Smooth muscle cell (in vitro differentiated cells): ENCODE measurements at regions not wholly inside any gene's neighbourhood (a gene's known extent, or its start where the extent isn't known, plus 50 kb on each side); places are given as distances from the start of the nearest gene placed in this dataset.

Source experiments
- DNase-seq: peaks from one replicate; lab custom pipeline; 2025; ENCODE audit not compliant: unreplicated experiment; lab: John Stamatoyannopoulos, UW
- H2AFZ ChIP-seq: fragments of 200-600 bp; sonication (generic); 2 replicates; pipeline ENCODE4 v1.6.0; 2016; ENCODE audit warnings: antibody characterized with exemption, low read depth, mild to moderate bottlenecking
- H3F3A ChIP-seq: fragments of 200-600 bp; sonication (generic); 2 replicates; pipeline ENCODE4 v1.6.0; 2017; ENCODE audit warnings: antibody characterized with exemption, low read depth
- H3K27ac ChIP-seq: fragments of 200-600 bp; sonication (generic); 2 replicates; pipeline ENCODE4 v1.5.1; 2016; ENCODE audit warnings: low read depth, mild to moderate bottlenecking
- H3K27me3 ChIP-seq: fragments of 200-600 bp; sonication (generic); 2 replicates; pipeline ENCODE4 v1.6.1; 2016; ENCODE audit warnings: low read depth, mild to moderate bottlenecking
- H3K36me3 ChIP-seq: fragments of 200-600 bp; sonication (generic); 2 replicates; pipeline ENCODE4 v1.5.1; 2016; ENCODE audit warnings: low read depth
- H3K4me1 ChIP-seq: fragments of 200-600 bp; sonication (generic); 2 replicates; pipeline ENCODE4 v1.5.1; 2016; ENCODE audit warnings: low read depth
- H3K4me2 ChIP-seq: fragments of 200-600 bp; sonication (generic); 2 replicates; pipeline ENCODE4 v1.6.0; 2016; ENCODE audit warnings: mild to moderate bottlenecking
- H3K4me3 ChIP-seq: fragments of 200-600 bp; sonication (generic); 2 replicates; pipeline ENCODE4 v1.5.1; 2016; ENCODE audit warnings: mild to moderate bottlenecking
- H3K79me2 ChIP-seq: fragments of 200-600 bp; sonication (generic); 2 replicates; pipeline ENCODE4 v1.6.0; 2016; ENCODE audit warnings: low read depth, mild to moderate bottlenecking
- H3K9ac ChIP-seq: fragments of 200-600 bp; sonication (generic); 2 replicates; pipeline ENCODE4 v1.6.0; 2016; ENCODE audit warnings: low read depth
- H3K9me3 ChIP-seq: fragments of 200-600 bp; sonication (generic); replicated peaks from 2 replicates; pipeline ENCODE4 v1.5.1; 2016; ENCODE audit warnings: low read depth
- H4K20me1 ChIP-seq: fragments of 200-600 bp; sonication (generic); 2 replicates; pipeline ENCODE4 v1.6.0; 2016; ENCODE audit warnings: low read depth
- WGBS: methylation state at CpG from one replicate; pipeline ENCODE4 v1.1.7; 2016; ENCODE audit warnings: low lambda C conversion rate; 5-methylcytosine and 5-hydroxymethylcytosine counted together
- TF ChIP-seq, protein P1 (sequence below): fragments of 200-600 bp; sonication (generic); IDR thresholded peaks from 2 replicates; pipeline ENCODE4 v1.5.1; 2017; ENCODE audit warnings: borderline replicate concordance, mild to moderate bottlenecking, antibody characterized with exemption; ENCODE audit not compliant: insufficient read depth, poor library complexity, severe bottlenecking

- Histone ChIP-seq H3K36me3 (no peaks in the 10 kb centered on the region), H3K9ac (no peak overlapping the region), H3K27ac (no peak overlapping the region), H2AFZ (no peak overlapping the region), H3K79me2 (no peaks in the 10 kb centered on the region), H3K4me2 (peak overlapping the region; percentile 23), H3K27me3 (no peaks in the 10 kb centered on the region), H3F3A (no peaks in the 10 kb centered on the region), H3K4me3 (no peak overlapping the region), H4K20me1 (no peaks in the 10 kb centered on the region), H3K4me1 (no peaks in the 10 kb centered on the region), H3K9me3 (no peaks in the 10 kb centered on the region)
- DNase-seq, result no peak
- 47% methylated on average over 2 of the region's 2 CpGs for whole genome bisulfite sequencing
- TF ChIP-seq, protein P1, sequence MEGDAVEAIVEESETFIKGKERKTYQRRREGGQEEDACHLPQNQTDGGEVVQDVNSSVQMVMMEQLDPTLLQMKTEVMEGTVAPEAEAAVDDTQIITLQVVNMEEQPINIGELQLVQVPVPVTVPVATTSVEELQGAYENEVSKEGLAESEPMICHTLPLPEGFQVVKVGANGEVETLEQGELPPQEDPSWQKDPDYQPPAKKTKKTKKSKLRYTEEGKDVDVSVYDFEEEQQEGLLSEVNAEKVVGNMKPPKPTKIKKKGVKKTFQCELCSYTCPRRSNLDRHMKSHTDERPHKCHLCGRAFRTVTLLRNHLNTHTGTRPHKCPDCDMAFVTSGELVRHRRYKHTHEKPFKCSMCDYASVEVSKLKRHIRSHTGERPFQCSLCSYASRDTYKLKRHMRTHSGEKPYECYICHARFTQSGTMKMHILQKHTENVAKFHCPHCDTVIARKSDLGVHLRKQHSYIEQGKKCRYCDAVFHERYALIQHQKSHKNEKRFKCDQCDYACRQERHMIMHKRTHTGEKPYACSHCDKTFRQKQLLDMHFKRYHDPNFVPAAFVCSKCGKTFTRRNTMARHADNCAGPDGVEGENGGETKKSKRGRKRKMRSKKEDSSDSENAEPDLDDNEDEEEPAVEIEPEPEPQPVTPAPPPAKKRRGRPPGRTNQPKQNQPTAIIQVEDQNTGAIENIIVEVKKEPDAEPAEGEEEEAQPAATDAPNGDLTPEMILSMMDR, result no peak
These were observed 174.3 kb upstream of the NRSN1 start for GRCh38 chr6:23951691-23952090.

DNA sequence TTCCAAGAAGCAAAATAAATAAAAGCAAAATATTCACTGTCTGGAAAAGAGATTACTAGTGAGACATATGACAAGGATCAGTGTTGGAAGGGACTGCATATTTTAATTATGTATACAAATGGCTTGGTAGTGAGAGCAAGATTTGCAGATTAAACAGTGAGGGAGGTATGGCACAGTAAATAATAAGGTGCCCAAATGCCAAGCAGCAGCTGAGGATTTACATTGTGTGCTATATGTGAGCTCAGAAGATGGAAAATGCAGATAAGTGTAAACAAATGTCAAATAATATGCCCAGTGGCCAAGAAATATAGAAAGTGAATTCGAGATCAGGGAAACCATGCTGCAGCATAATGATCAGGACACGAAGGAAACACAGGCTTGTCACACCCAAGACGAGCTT is 173.8 kb upstream of the NRSN1 start:
- TF ChIP-seq, protein P1, result no peak
- no peaks in the 10 kb centered on the region for H3F3A ChIP-seq
- no peaks in the 10 kb centered on the region for H4K20me1 ChIP-seq
- WGBS, result 82% methylated on average over 3 of the region's 3 CpGs
- H3K27me3 ChIP-seq, result no peaks in the 10 kb centered on the region
- no peak overlapping the region for H2AFZ ChIP-seq
- no peaks in the 10 kb centered on the region for H3K79me2 ChIP-seq
- H3K4me1 ChIP-seq, result no peaks in the 10 kb centered on the region
- H3K9ac ChIP-seq, result no peak overlapping the region
- no peaks in the 10 kb centered on the region for H3K36me3 ChIP-seq
- DNase-seq, result no peak
- H3K27ac ChIP-seq, result no peak overlapping the region
- H3K9me3 ChIP-seq, result no peaks in the 10 kb centered on the region
- H3K4me2 ChIP-seq, result no peak overlapping the region
- H3K4me3 ChIP-seq, result no peak overlapping the region

DNA sequence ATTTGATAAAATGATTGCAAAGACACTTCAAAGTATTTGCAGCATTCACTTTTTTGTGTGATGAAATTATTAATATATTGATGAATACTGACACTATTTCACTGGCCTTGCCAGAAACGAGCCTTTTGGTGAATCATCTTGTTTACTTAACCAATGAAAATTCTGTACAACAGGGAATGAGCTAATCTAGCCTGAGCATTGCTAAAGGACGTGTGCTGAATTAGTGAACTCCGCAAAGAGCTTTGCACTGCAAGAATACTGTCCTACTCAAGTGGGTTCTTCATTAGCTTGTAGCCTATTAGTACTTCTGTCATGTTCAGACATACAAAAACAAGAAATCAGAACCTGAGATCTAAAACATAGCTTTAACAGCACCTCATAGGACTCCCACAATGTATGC is 172.0 kb upstream of the NRSN1 start:
- H3K79me2 ChIP-seq, result no peaks in the 10 kb centered on the region
- DNase-seq, result no peak
- H3K4me2 ChIP-seq, result no peak overlapping the region
- H3K27me3 ChIP-seq, result no peaks in the 10 kb centered on the region
- TF ChIP-seq, protein P1, result no peak
- H3K9me3 ChIP-seq, result no peaks in the 10 kb centered on the region
- no peak overlapping the region for H3K4me3 ChIP-seq
- WGBS, result 34% methylated on average over 3 of the region's 3 CpGs
- no peak overlapping the region for H3K9ac ChIP-seq
- H3F3A ChIP-seq, result no peaks in the 10 kb centered on the region
- no peaks in the 10 kb centered on the region for H3K36me3 ChIP-seq
- no peak overlapping the region for H2AFZ ChIP-seq
- no peak overlapping the region for H3K27ac ChIP-seq
- H4K20me1 ChIP-seq, result no peaks in the 10 kb centered on the region
- no peaks in the 10 kb centered on the region for H3K4me1 ChIP-seq

GRCh38 chr6:23957017-23957416 is 169.0 kb upstream of the NRSN1 start:
- WGBS, result 75% methylated on average over 3 of the region's 3 CpGs
- Histone ChIP-seq H3K4me1 (no peaks in the 10 kb centered on the region), H3K36me3 (no peaks in the 10 kb centered on the region), H3K9ac (no peak overlapping the region), H3F3A (no peaks in the 10 kb centered on the region), H3K27ac (no peak overlapping the region), H3K4me2 (no peak overlapping the region), H3K27me3 (no peaks in the 10 kb centered on the region), H3K9me3 (no peaks in the 10 kb centered on the region), H3K4me3 (no peak overlapping the region), H3K79me2 (no peaks in the 10 kb centered on the region), H4K20me1 (no peaks in the 10 kb centered on the region), H2AFZ (no peak overlapping the region)
- TF ChIP-seq, protein P1, result no peak
- DNase-seq, result no peak
